SH-SY5Y (cell line): ENCODE measurements at regions not wholly inside any gene's neighbourhood (a gene's known extent, or its start where the extent isn't known, plus 50 kb on each side); places are given as distances from the start of the nearest gene placed in this dataset.

Source experiments
- GATA2 ChIP-seq: IDR thresholded peaks from 2 replicates; pipeline ENCODE4 v1.6.1; 2011; ENCODE audit warnings: mild to moderate bottlenecking, low read depth, low read length
- GATA3 ChIP-seq: IDR thresholded peaks from 2 replicates; pipeline ENCODE4 v1.6.1; 2011; ENCODE audit warnings: low read depth, mild to moderate bottlenecking, low read length, moderate library complexity

GRCh38 chr2:33859176-33859575 lies 260.1 kb upstream of the FAM98A start:
- TF ChIP-seq GATA3, result no peak
- TF ChIP-seq GATA2, result no peak
